ENCODE measurements at regions not wholly inside any gene's neighbourhood (a gene's known extent, or its start where the extent isn't known, plus 50 kb on each side); places are given as distances from the start of the nearest gene placed in this dataset.
"Not testable (repeated sequence)": the region's sequence is repeated elsewhere in the genome, so short reads cannot be mapped to it uniquely, and the experiment has no call there.

- no peak for DNase-seq (ENCODE audit: low read depth)
- no peak for TF ChIP-seq CTCF (conservative IDR thresholded peaks at IDR 0.05; ENCODE audit: low read depth, low read length)
- H3K4me3 ChIP-seq (ENCODE audit: low read depth, low read length) = no peak overlapping the region
These were observed 66.0 kb upstream of the FAT1 start for GRCh38 chr4:186789651-186790050.

GRCh38 chr4:186790630-186791029 is 67.0 kb upstream of the FAT1 start:
- no peak for TF ChIP-seq CTCF (conservative IDR thresholded peaks at IDR 0.05; ENCODE audit: low read depth, low read length)
- no peak for DNase-seq (ENCODE audit: low read depth)
- no peak overlapping the region for H3K4me3 ChIP-seq (ENCODE audit: low read depth, low read length)

- no peak overlapping the region for H3K4me3 ChIP-seq (ENCODE audit: low read depth, low read length)
- no peak for TF ChIP-seq CTCF (conservative IDR thresholded peaks at IDR 0.05; ENCODE audit: low read depth, low read length)
- no peak for DNase-seq (ENCODE audit: low read depth)
These were observed 69.2 kb upstream of the FAT1 start for GRCh38 chr4:186792728-186793366.

- DNase-seq (ENCODE audit: low read depth) = no peak
- H3K4me3 ChIP-seq (ENCODE audit: low read depth, low read length) = no peak overlapping the region
- no peak for TF ChIP-seq CTCF (conservative IDR thresholded peaks at IDR 0.05; ENCODE audit: low read depth, low read length)
These were observed 75.4 kb upstream of the FAT1 start for GRCh38 chr4:186798951-186799659.

- DNase-seq (ENCODE audit: low read depth) = no peak
- TF ChIP-seq CTCF (conservative IDR thresholded peaks at IDR 0.05; ENCODE audit: low read depth, low read length) = no peak
- no peak overlapping the region for H3K4me3 ChIP-seq (ENCODE audit: low read depth, low read length)
These were observed 81.6 kb upstream of the FAT1 start for GRCh38 chr4:186805020-186805820.

GRCh38 chr4:186805917-186806316 is 82.3 kb upstream of the FAT1 start:
- H3K4me3 ChIP-seq (ENCODE audit: low read depth, low read length); DNase-seq (ENCODE audit: low read depth): not testable (repeated sequence)

GRCh38 chr4:186806679-186807421 is 83.2 kb upstream of the FAT1 start:
- DNase-seq (ENCODE audit: low read depth) = no peak
- no peak overlapping the region for H3K4me3 ChIP-seq (ENCODE audit: low read depth, low read length)
- TF ChIP-seq CTCF (conservative IDR thresholded peaks at IDR 0.05; ENCODE audit: low read depth, low read length) = no peak
